ENCODE measurements at regions not wholly inside any gene's neighbourhood (a gene's known extent, or its start where the extent isn't known, plus 50 kb on each side); places are given as distances from the start of the nearest gene placed in this dataset.

DNA sequence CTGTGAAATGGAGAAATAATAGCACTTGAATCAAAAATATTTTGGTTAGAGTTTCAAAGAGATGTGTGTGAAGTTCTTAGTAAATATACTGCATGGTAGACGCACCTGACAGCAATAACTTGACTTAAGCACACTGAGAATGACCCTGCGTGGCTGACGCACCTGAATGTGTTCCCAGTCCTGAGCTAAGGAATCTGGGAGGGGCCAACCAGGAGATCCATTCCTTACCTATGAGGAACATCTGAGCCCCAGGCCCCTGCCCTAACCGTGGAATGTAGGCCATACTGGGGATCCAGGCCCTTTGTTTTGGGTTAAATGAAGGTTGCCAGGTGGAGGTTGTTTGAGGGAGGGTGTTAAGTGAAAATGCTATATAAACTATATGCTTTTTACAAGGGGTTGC lies 284.4 kb downstream of the RBM43 start:
- TF ChIP-seq POLR2A (IDR thresholded peaks at IDR 0.05): no peak
- TF ChIP-seq, protein P1, sequence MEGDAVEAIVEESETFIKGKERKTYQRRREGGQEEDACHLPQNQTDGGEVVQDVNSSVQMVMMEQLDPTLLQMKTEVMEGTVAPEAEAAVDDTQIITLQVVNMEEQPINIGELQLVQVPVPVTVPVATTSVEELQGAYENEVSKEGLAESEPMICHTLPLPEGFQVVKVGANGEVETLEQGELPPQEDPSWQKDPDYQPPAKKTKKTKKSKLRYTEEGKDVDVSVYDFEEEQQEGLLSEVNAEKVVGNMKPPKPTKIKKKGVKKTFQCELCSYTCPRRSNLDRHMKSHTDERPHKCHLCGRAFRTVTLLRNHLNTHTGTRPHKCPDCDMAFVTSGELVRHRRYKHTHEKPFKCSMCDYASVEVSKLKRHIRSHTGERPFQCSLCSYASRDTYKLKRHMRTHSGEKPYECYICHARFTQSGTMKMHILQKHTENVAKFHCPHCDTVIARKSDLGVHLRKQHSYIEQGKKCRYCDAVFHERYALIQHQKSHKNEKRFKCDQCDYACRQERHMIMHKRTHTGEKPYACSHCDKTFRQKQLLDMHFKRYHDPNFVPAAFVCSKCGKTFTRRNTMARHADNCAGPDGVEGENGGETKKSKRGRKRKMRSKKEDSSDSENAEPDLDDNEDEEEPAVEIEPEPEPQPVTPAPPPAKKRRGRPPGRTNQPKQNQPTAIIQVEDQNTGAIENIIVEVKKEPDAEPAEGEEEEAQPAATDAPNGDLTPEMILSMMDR (IDR thresholded peaks at IDR 0.05): no peak

All from esophagus squamous epithelium (tissue), 4 donors.